HepG2 (cell line): ENCODE measurements at regions not wholly inside any gene's neighbourhood (a gene's known extent, or its start where the extent isn't known, plus 50 kb on each side); places are given as distances from the start of the nearest gene placed in this dataset.
A peak's percentile ranks its signal among the peaks of the same experiment; 100 is the strongest.

ENCODE experiments used
- ATF7 ChIP-seq, 2 experiments: fragments of 450-650 bp in 1 of 2; sonication (generic) in 1 of 2; formaldehyde crosslinking in 1 of 2; IDR thresholded peaks; 2 replicates each; pipeline versions ENCODE4 v1.4.0 to v1.6.1; 2016 to 2020; ENCODE audit warnings: antibody characterized with exemption in 1 of 2, mild to moderate bottlenecking in 1 of 2, missing genetic modification reagents in 1 of 2
- CENPBD1 ChIP-seq: sonication (generic); formaldehyde crosslinking; IDR thresholded peaks from 2 replicates; pipeline ENCODE4 v1.8.0; 2022; ENCODE audit warnings: missing genetic modification reagents, low read depth, mild to moderate bottlenecking, borderline replicate concordance
- HBP1 ChIP-seq: IDR thresholded peaks from 2 replicates; pipeline ENCODE4 v1.6.1; 2016; ENCODE audit warnings: low read depth, control low read depth
- KDM3A ChIP-seq: IDR thresholded peaks from 2 replicates; pipeline ENCODE4 v1.6.1; 2018; ENCODE audit warnings: low read depth, missing compliant biosample characterization
- MNT ChIP-seq: fragments of 450-650 bp; IDR thresholded peaks from 2 replicates; pipeline ENCODE4 v1.6.1; 2016
- POLR2A ChIP-seq, 2 experiments: IDR thresholded peaks; 2 replicates each; pipeline ENCODE4 v1.6.1; 2011; ENCODE audit warnings: low read depth in 2 of 2, low read length in 2 of 2, mild to moderate bottlenecking in 1 of 2, moderate library complexity in 1 of 2; ENCODE audit not compliant: insufficient read depth in 1 of 2
- RBM39 ChIP-seq: fragments of 200-400 bp; formaldehyde crosslinking; IDR thresholded peaks from one replicate; pipeline ENCODE4 v1.6.1; 2018; ENCODE audit warnings: antibody characterized with exemption, mild to moderate bottlenecking, low read depth, low read length; ENCODE audit not compliant: poor library complexity, severe bottlenecking
- SRSF1 ChIP-seq: fragments of 200-400 bp; formaldehyde crosslinking; optimal IDR thresholded peaks from 2 replicates; pipeline ENCODE3; 2017; ENCODE audit warnings: mild to moderate bottlenecking, low read depth, low read length, moderate library complexity
- SSRP1 ChIP-seq: IDR thresholded peaks from 2 replicates; pipeline ENCODE4 v1.6.1; 2016; ENCODE audit warnings: control low read depth
- THYN1 ChIP-seq: sonication (generic); formaldehyde crosslinking; IDR thresholded peaks from 2 replicates; pipeline ENCODE4 v1.8.1; 2023; ENCODE audit warnings: low read depth, mild to moderate bottlenecking, moderate library complexity, missing genetic modification reagents, borderline replicate concordance
- TOPORS ChIP-seq: sonication (generic); formaldehyde crosslinking; IDR thresholded peaks from 2 replicates; pipeline ENCODE4 v1.8.0; 2023; ENCODE audit warnings: mild to moderate bottlenecking, missing genetic modification reagents
- TP53 ChIP-seq: sonication (generic); formaldehyde crosslinking; conservative IDR thresholded peaks from 2 replicates; pipeline ENCODE4 v1.4.0; 2020; ENCODE audit warnings: missing genetic modification reagents
- ZBTB33 ChIP-seq: sonication (generic); formaldehyde crosslinking; IDR thresholded peaks from 2 replicates; pipeline ENCODE4 v1.4.0; 2020; ENCODE audit warnings: missing genetic modification reagents
- ZNF205 ChIP-seq: IDR thresholded peaks from 2 replicates; pipeline ENCODE4 v1.6.1; 2018; ENCODE audit warnings: missing biosample characterization, missing genetic modification reagents
- ZNF275 ChIP-seq: sonication (generic); formaldehyde crosslinking; IDR thresholded peaks from 2 replicates; pipeline ENCODE4 v1.8.0; 2022; ENCODE audit warnings: missing genetic modification reagents, mild to moderate bottlenecking, inconsistent platforms, borderline replicate concordance
- ZNF331 ChIP-seq: sonication (generic); formaldehyde crosslinking; IDR thresholded peaks from 2 replicates; pipeline ENCODE4 v1.4.0; 2020; ENCODE audit warnings: missing genetic modification reagents
- ZNF503 ChIP-seq: sonication (generic); formaldehyde crosslinking; IDR thresholded peaks from 2 replicates; pipeline ENCODE4 v1.4.0; 2020; ENCODE audit warnings: missing genetic modification reagents
- ZNF556 ChIP-seq: sonication (generic); formaldehyde crosslinking; IDR thresholded peaks from 2 replicates; pipeline ENCODE4 v1.4.0; 2020; ENCODE audit warnings: mild to moderate bottlenecking, missing genetic modification reagents, borderline replicate concordance
- ZNF775 ChIP-seq: sonication (generic); formaldehyde crosslinking; IDR thresholded peaks from 2 replicates; pipeline ENCODE4 v1.4.0; 2020; ENCODE audit warnings: missing genetic modification reagents, mild to moderate bottlenecking, moderate library complexity, borderline replicate concordance
- ZSCAN20 ChIP-seq: sonication (generic); formaldehyde crosslinking; IDR thresholded peaks from 2 replicates; pipeline ENCODE4 v1.4.0; 2020; ENCODE audit warnings: missing genetic modification reagents, mild to moderate bottlenecking, borderline replicate concordance

- peak; percentile 79 for TF ChIP-seq ZBTB33
- peak in 1 of 2 experiments; percentile 49; a peak in 2 of 4 replicates for TF ChIP-seq POLR2A (IDR thresholded peaks at IDR 0.05; ENCODE audit: insufficient read depth in 1 of 2, low read depth in 2 of 2, low read length in 2 of 2)
- TF ChIP-seq TOPORS (CRISPR knock-in tag) = 0 out of 2 replicates have a peak, but pooled peaks have one; percentile 68
- peak; percentile 50; the same call in 1 of the 2 replicates for TF ChIP-seq ZNF275
- TF ChIP-seq MNT = no peak
- TF ChIP-seq RBM39 = peak; percentile 92
- no peak for TF ChIP-seq ZNF775 (CRISPR knock-in tag)
- TF ChIP-seq ZNF503 (CRISPR knock-in tag) = peak; percentile 88
- TF ChIP-seq ZNF331 = peak; percentile 91
- TF ChIP-seq HBP1 (CRISPR knock-in tag) = 0 out of 2 replicates have a peak, but pooled peaks have one; percentile 66
- no peak for TF ChIP-seq CENPBD1 (CRISPR knock-in tag)
- no peak for TF ChIP-seq TP53 (CRISPR knock-in tag)
- TF ChIP-seq ZNF205 (CRISPR knock-in tag) = peak; percentile 96
- 0 out of 2 replicates have a peak, but pooled peaks have one; percentile 26 for TF ChIP-seq ZSCAN20
- TF ChIP-seq SSRP1 = no peak; the same call in none of the 2 replicates
- peak; percentile 94 for TF ChIP-seq KDM3A (CRISPR knock-in tag)
- peak; percentile 92 for TF ChIP-seq ZNF556 (CRISPR knock-in tag)
- no peak for TF ChIP-seq ATF7 (IDR thresholded peaks at IDR 0.05)
- TF ChIP-seq ATF7 (CRISPR knock-in tag; IDR thresholded peaks at IDR 0.05) = 0 out of 2 replicates have a peak, but pooled peaks have one; percentile 45
- peak; percentile 78; the same call in 1 of the 2 replicates for TF ChIP-seq THYN1
- peak; percentile 99 for TF ChIP-seq SRSF1
Observed at GRCh38 chr9:129557192-129558036, 63.5 kb downstream of the C9orf50 start (continued).
